NCI-H2029 (cell line): ENCODE measurements at regions not wholly inside any gene's neighbourhood (a gene's known extent, or its start where the extent isn't known, plus 50 kb on each side); places are given as distances from the start of the nearest gene placed in this dataset.

Experiments
- DNase-seq: peaks from one replicate; lab custom pipeline; 2025; lab: John Stamatoyannopoulos, UW

GRCh38 chr2:181188605-181189004 lies 208.2 kb downstream of the UBE2E3 start:
- no peak for DNase-seq

- peak; percentile 26 for DNase-seq
Measured at GRCh38 chr2:181189951-181190350, 209.5 kb downstream of the UBE2E3 start.

- DNase-seq = no peak
Measured at GRCh38 chr2:181190711-181191110, 210.3 kb downstream of the UBE2E3 start.

GRCh38 chr2:181193550-181193949 lies 213.1 kb downstream of the UBE2E3 start:
- DNase-seq = no peak

- DNase-seq = no peak
Measured at GRCh38 chr2:181196401-181196800, 216.0 kb downstream of the UBE2E3 start.

GRCh38 chr2:181197140-181197760 lies 216.8 kb downstream of the UBE2E3 start:
- no peak for DNase-seq

- DNase-seq = no peak
Measured at GRCh38 chr2:181198183-181198864, 217.9 kb downstream of the UBE2E3 start.

GRCh38 chr2:181203412-181203811 lies 223.0 kb downstream of the UBE2E3 start:
- no peak for DNase-seq

- DNase-seq = no peak
Measured at GRCh38 chr2:181203916-181204315, 223.5 kb downstream of the UBE2E3 start.

GRCh38 chr2:181218401-181218821 lies 238.0 kb downstream of the UBE2E3 start:
- no peak for DNase-seq

GRCh38 chr2:181223234-181223633 lies 234.0 kb upstream of the ITGA4 start:
- DNase-seq = no peak

- DNase-seq = no peak
Measured at GRCh38 chr2:181224866-181225265, 232.3 kb upstream of the ITGA4 start.

- no peak for DNase-seq
Measured at GRCh38 chr2:181228661-181229060, 228.5 kb upstream of the ITGA4 start.

GRCh38 chr2:181231151-181231550 lies 226.0 kb upstream of the ITGA4 start:
- no peak for DNase-seq

- DNase-seq = no peak
Measured at GRCh38 chr2:181231886-181232621, 225.1 kb upstream of the ITGA4 start.

GRCh38 chr2:181234487-181234891 lies 222.7 kb upstream of the ITGA4 start:
- DNase-seq = no peak

- DNase-seq = no peak
Measured at GRCh38 chr2:181235011-181235410, 222.2 kb upstream of the ITGA4 start.

- no peak for DNase-seq
Measured at GRCh38 chr2:181235683-181236459, 221.3 kb upstream of the ITGA4 start.

- DNase-seq = no peak
Measured at GRCh38 chr2:181239201-181239799, 217.9 kb upstream of the ITGA4 start.

GRCh38 chr2:181240844-181241243 lies 216.3 kb upstream of the ITGA4 start:
- DNase-seq = no peak

- DNase-seq = no peak
Measured at GRCh38 chr2:181241366-181241765, 215.8 kb upstream of the ITGA4 start.

- DNase-seq = no peak
Measured at GRCh38 chr2:181241797-181242196, 215.4 kb upstream of the ITGA4 start.
